HepG2 (cell line): ENCODE measurements at regions not wholly inside any gene's neighbourhood (a gene's known extent, or its start where the extent isn't known, plus 50 kb on each side); places are given as distances from the start of the nearest gene placed in this dataset.

Experiments used
- ATAC-seq: fragments of 200-7000 bp; cut with Tn5 transposase; 3 replicates; pipeline ENCODE4 v1.9.1; 2020; ENCODE audit warnings: mild to moderate bottlenecking, moderate library complexity
- BruUV-seq: library from RNA; stranded (reverse); fragments of 400-500 nt; replicated peaks from 2 replicates; lab custom pipeline; 2021; lab: Mats Ljungman, UMichigan
- CTCF ChIA-PET: fragments of 300-600 bp; formaldehyde crosslinking; extraction: SDS; loops from one replicate; lab custom pipeline; 2021; ENCODE audit warnings: low total read pairs, inconsistent platforms, low intra/inter-chr PET ratio; lab: Yijun Ruan, JAX
- POLR2A ChIA-PET: fragments of 350-600 bp; sonication (Branson Sonifier 250); formaldehyde crosslinking; loops from one replicate; lab custom pipeline; 2020; ENCODE audit warnings: antibody characterized with exemption, inconsistent platforms; lab: Yijun Ruan, JAX
- DNase-seq: peaks from one replicate; pipeline ENCODE4 v3.0.0-alpha.2; 2015; ENCODE audit warnings: low spot score
- FAIRE-seq: peaks from 3 replicates; lab custom pipeline; 2011; peaks lifted over from hg19 to GRCh38; lab: Jason Lieb, UNC
- H2AFZ ChIP-seq: one replicate; pipeline ENCODE4 v1.6.1; 2011; ENCODE audit warnings: low read length, inconsistent platforms
- H3K27ac ChIP-seq: fragments of 300-600 bp; 3 replicates; pipeline ENCODE4 v1.8.0; 2011; ENCODE audit warnings: mixed run types, mild to moderate bottlenecking, mixed read lengths, low read length, inconsistent platforms; ENCODE audit not compliant: insufficient read depth; ENCODE audit errors: extremely low read length
- H3K27me3 ChIP-seq, 2 experiments: fragments of 200-600 bp in 1 of 2; 2 replicates in 1 of 2; 3 replicates in 1 of 2; pipeline versions ENCODE4 v1.6.0 to v1.8.0; 2011; ENCODE audit warnings: low read length in 2 of 2, mild to moderate bottlenecking in 2 of 2, moderate library complexity in 2 of 2, inconsistent platforms in 1 of 2; ENCODE audit not compliant: insufficient read depth in 2 of 2, control insufficient read depth in 1 of 2
- H3K36me3 ChIP-seq, 2 experiments: fragments of 200-600 bp in 1 of 2; replicated peaks in 1 of 2; 2 replicates in 1 of 2; 3 replicates in 1 of 2; pipeline versions ENCODE4 v1.5.1 to v1.8.0; 2011; ENCODE audit warnings: low read length in 2 of 2, inconsistent platforms in 1 of 2; ENCODE audit not compliant: insufficient read depth in 2 of 2, control insufficient read depth in 1 of 2
- H3K4me1 ChIP-seq: 2 replicates; pipeline ENCODE4 v1.5.1; 2012; ENCODE audit warnings: low read length, inconsistent platforms; ENCODE audit not compliant: insufficient read depth
- H3K4me2 ChIP-seq: 2 replicates; pipeline ENCODE4 v1.6.0; 2011; ENCODE audit warnings: low read depth, low read length, inconsistent platforms
- H3K4me3 ChIP-seq, 3 experiments: fragments of 200-600 bp in 1 of 3; sonication (generic), shearing (Covaris generic) in 1 of 3; replicated peaks in 1 of 3; 2 replicates each; pipeline ENCODE4 v1.5.1; 2011 to 2016; ENCODE audit warnings: low read length in 3 of 3, inconsistent platforms in 2 of 3, low read depth in 2 of 3, mild to moderate bottlenecking in 2 of 3, control low read depth in 1 of 3, mixed read lengths in 1 of 3; ENCODE audit not compliant: insufficient read depth in 1 of 3
- H3K79me2 ChIP-seq: one replicate; pipeline ENCODE4 v1.6.1; 2011; ENCODE audit warnings: low read length, inconsistent platforms; ENCODE audit not compliant: insufficient read depth
- H3K9ac ChIP-seq: 2 replicates; pipeline ENCODE4 v1.6.0; 2011; ENCODE audit warnings: mild to moderate bottlenecking, low read depth, low read length, inconsistent platforms; ENCODE audit not compliant: insufficient read depth
- H3K9me3 ChIP-seq: 2 replicates; pipeline ENCODE4 v1.5.1; 2012; ENCODE audit warnings: mild to moderate bottlenecking, low read length
- H4K20me1 ChIP-seq: 2 replicates; pipeline ENCODE4 v1.6.0; 2011; ENCODE audit warnings: inconsistent platforms, mild to moderate bottlenecking, low read length, moderate library complexity; ENCODE audit not compliant: insufficient read depth
- CBX5 ChIP-seq: sonication (generic); formaldehyde crosslinking; IDR thresholded peaks from 2 replicates; pipeline ENCODE4 v1.4.0; 2020; ENCODE audit warnings: missing genetic modification reagents, borderline replicate concordance
- NFYC ChIP-seq: IDR thresholded peaks from 2 replicates; pipeline ENCODE4 v1.6.1; 2016; ENCODE audit warnings: missing genetic modification reagents, missing compliant biosample characterization
- THAP11 ChIP-seq: IDR thresholded peaks from 2 replicates; pipeline ENCODE4 v1.6.1; 2016; ENCODE audit warnings: missing biosample characterization, missing genetic modification reagents
- ZNF235 ChIP-seq: sonication (generic); formaldehyde crosslinking; IDR thresholded peaks from 2 replicates; pipeline ENCODE4 v1.8.1; 2023; ENCODE audit warnings: mild to moderate bottlenecking, missing genetic modification reagents, borderline replicate concordance
- WGBS: methylation state at CpG from one replicate; pipeline ENCODE4 v1.1.6; 2017; ENCODE audit warnings: low lambda C conversion rate; 5-methylcytosine and 5-hydroxymethylcytosine counted together
- in situ Hi-C: cut with HindIII; loops from 2 replicates; pipeline ENCODE4 v1.10.0; 2017; ENCODE audit warnings: low pct_unique_long_range_greater_than_20kb; ENCODE audit not compliant: extremely low pct_ligation_motif_present
- intact Hi-C: fragments of 100-400 bp; cut with micrococcal nuclease; formaldehyde crosslinking; loops from one replicate; pipeline ENCODE4 v1.10.0; 2022; ENCODE audit not compliant: unreplicated experiment
- TF ChIP-seq, protein P1 (sequence below): fragments of 450-650 bp; IDR thresholded peaks from 2 replicates; pipeline ENCODE4 v1.6.1; 2016
- TF ChIP-seq, protein P2 (sequence below): sonication (generic); formaldehyde crosslinking; IDR thresholded peaks from 2 replicates; pipeline ENCODE4 v1.8.0; 2022; ENCODE audit warnings: mild to moderate bottlenecking, missing genetic modification reagents

DNA sequence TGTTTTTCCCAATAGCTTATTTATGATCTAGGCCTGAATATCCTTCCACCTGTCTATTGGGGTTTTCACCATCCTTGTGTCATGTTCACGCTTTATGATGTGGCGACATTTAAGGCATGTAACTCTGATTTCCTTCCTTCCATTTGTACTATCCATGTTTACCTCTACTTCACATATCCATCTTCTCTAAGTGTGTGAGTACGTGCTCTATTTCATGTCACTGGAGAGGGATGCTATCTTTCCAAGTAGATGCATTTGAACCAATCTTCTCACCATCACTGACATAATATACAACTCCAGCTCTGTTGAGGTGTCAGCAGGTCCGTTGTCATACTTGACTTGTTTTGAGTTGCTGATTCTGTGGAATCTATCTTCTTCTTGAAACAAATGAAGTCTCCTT, 283.2 kb downstream of the PTBP2 start:
- BruUV-seq, result no TSS peak

More for the DNA sequence above, 283.2 kb downstream of the PTBP2 start:
- ATAC-seq, result no peak
- CTCF ChIA-PET, result no interaction called here
- DNase-seq, result no peak
- no peaks in the 10 kb centered on the region for H3K4me1 ChIP-seq
- POLR2A ChIA-PET, result no interaction called here
- in situ Hi-C loops, result no loop called here
- no peak for FAIRE-seq
- no peaks in the 10 kb centered on the region for H3K36me3 ChIP-seq
- TF ChIP-seq CBX5 (CRISPR knock-in tag), result no peak
- no peak for TF ChIP-seq ZNF235 (CRISPR knock-in tag)
- no peak for TF ChIP-seq NFYC (CRISPR knock-in tag)
- TF ChIP-seq, protein P1, sequence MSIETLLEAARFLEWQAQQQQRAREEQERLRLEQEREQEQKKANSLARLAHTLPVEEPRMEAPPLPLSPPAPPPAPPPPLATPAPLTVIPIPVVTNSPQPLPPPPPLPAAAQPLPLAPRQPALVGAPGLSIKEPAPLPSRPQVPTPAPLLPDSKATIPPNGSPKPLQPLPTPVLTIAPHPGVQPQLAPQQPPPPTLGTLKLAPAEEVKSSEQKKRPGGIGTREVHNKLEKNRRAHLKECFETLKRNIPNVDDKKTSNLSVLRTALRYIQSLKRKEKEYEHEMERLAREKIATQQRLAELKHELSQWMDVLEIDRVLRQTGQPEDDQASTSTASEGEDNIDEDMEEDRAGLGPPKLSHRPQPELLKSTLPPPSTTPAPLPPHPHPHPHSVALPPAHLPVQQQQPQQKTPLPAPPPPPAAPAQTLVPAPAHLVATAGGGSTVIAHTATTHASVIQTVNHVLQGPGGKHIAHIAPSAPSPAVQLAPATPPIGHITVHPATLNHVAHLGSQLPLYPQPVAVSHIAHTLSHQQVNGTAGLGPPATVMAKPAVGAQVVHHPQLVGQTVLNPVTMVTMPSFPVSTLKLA, result no peak
- no peak for TF ChIP-seq THAP11 (CRISPR knock-in tag)
- TF ChIP-seq, protein P2, sequence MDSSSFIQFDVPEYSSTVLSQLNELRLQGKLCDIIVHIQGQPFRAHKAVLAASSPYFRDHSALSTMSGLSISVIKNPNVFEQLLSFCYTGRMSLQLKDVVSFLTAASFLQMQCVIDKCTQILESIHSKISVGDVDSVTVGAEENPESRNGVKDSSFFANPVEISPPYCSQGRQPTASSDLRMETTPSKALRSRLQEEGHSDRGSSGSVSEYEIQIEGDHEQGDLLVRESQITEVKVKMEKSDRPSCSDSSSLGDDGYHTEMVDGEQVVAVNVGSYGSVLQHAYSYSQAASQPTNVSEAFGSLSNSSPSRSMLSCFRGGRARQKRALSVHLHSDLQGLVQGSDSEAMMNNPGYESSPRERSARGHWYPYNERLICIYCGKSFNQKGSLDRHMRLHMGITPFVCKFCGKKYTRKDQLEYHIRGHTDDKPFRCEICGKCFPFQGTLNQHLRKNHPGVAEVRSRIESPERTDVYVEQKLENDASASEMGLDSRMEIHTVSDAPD (CRISPR knock-in tag), result no peak
- H3K79me2 ChIP-seq, result no peaks in the 10 kb centered on the region
- H3K27ac ChIP-seq, result no peak overlapping the region
- no peak overlapping the region for H3K4me2 ChIP-seq
- H3K9ac ChIP-seq, result no peak overlapping the region
- 0% methylated on average over 4 of the region's 4 CpGs for WGBS
- no peak overlapping the region for H3K4me3 ChIP-seq
- H2AFZ ChIP-seq, result no peak overlapping the region
- intact Hi-C loops, result no loop called here
- no peaks in the 10 kb centered on the region for H4K20me1 ChIP-seq
- H3K9me3 ChIP-seq, result no peaks in the 10 kb centered on the region
- H3K27me3 ChIP-seq, result no peaks in the 10 kb centered on the region
